GM18858 (cell line): ENCODE measurements at regions not wholly inside any gene's neighbourhood (a gene's known extent, or its start where the extent isn't known, plus 50 kb on each side); places are given as distances from the start of the nearest gene placed in this dataset.
"Not testable (repeated sequence)": the region's sequence is repeated elsewhere in the genome, so short reads cannot be mapped to it uniquely, and the experiment has no call there.

Experiments used
- ATAC-seq: cut with Tn5 transposase; IDR thresholded peaks from one replicate; pipeline ENCODE4 v1.9.1; 2021; ENCODE audit not compliant: unreplicated experiment

DNA sequence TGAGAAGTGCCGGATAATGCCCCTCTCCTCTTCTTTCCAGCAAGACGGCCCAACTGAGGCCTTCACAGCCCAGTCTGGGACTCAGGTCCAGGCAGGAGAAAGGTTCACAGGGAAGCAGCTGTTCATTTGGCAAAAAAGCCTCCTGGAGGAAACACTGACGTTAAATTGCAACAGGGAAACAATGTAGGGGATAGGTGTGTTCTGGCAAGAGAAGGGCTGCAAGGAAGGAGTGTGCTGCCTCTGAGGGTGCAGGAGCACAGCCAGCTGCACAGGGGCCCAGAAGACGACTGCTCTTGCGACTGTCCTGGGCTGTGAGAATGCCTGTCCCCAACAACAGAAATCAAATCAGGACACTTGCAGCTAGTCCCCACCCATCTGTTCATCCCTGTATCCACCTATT is 70.6 kb upstream of the PMEPA1 start:
- no peak for ATAC-seq

DNA sequence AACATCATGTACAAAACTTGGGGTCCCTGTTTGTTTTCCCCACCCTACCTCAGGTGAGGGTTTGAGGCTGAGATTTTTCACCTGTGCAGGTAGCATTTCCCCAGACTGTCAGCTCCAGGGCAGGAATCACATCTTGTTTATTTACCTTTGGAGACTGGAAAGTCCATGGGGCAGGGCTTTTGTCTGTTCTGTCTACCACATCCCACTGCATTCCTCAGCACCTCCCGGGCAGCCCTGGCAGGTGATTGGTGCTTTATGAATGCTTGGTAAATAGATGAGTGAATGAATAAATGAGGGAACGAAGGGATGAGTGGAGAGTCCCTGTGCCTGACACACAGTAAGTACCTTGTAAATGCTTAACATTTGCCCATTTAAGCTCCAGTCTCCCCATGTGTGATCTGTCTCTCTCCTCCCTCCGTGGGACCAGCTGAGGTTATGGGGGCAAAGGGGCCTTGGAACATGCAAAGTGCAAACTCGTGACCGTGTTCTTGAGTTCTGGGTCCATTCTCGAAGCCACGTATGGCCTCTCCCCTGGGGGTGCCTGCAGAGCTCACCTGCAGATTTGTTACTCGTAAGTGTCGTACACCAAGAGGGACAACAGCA is 69.7 kb upstream of the PMEPA1 start:
- ATAC-seq: no peak

DNA sequence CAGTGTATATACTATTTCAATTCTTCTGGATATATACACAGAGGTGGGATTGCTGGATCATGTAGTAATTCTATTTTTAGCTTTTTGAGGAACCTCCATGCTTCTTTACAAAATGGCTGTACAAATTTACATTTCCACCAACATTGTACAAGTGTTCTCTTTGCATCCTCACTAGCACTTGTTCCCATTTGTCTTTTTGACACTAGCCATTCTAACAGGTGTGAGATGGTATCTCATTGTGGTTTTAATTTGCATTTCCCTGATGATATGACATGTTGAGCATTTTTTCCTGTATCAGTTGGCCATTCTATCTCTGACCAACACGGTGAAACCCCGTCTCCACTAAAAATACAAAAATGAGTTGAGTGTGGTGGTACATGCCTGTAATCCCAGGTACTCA is 68.1 kb upstream of the PMEPA1 start:
- no peak for ATAC-seq

DNA sequence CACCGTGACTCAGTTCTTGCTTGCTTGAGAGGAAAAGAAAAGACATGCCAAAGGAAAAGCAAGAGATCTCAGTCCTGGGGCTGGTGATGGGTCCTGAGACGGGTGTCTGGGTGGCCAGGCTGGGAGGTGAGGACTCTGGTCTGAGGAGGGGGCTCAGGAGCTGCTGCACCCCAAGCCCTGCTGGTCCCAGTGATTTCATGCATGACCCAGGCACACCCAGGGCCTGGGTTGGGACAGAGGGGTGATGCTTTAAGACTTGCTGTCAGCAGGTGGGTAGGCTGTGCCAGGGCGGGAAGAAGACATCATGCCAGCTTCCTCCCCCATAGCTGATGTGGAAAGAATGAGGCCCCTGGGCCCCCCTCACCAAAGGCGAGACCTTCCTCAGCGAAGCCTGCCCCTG is 65.1 kb upstream of the PMEPA1 start:
- ATAC-seq: no peak

DNA sequence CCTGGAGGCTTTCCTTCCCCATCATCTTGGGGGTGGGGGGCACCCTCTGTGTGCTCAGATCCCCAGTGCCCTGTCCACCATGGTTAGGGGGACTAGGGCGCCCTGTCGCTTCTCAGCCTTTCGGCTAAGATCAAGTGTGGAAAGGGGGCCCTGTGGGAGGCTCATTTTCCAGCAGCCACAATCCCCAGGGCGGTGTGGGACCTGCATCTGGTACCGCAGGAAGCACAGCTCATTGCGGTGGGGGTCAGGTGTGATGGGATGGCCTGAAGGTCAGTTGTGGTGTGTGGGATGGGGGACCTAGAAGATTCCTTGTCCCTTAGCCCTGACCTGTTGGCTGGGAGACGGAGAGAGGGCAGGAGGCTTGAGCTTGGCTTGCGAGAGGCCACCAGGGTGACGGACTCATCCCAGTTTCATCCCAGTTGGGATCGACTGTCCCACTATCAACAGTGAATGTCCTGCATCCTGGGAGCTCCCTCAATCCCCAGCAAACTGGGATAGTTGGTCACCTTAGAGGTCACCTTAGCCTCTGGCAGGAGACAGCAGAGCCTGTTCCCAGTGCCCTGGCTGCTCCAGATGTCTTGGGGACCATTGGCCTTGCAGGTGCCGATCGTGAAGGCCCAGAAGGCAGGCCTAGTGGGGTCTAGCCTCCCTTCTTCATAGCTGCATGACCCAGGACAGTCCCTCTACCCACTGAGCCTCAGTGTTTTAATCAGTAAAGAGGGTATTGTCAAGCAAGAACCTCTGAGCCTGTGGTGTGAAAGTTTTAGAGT is 64.5 kb upstream of the PMEPA1 start:
- no peak for ATAC-seq

DNA sequence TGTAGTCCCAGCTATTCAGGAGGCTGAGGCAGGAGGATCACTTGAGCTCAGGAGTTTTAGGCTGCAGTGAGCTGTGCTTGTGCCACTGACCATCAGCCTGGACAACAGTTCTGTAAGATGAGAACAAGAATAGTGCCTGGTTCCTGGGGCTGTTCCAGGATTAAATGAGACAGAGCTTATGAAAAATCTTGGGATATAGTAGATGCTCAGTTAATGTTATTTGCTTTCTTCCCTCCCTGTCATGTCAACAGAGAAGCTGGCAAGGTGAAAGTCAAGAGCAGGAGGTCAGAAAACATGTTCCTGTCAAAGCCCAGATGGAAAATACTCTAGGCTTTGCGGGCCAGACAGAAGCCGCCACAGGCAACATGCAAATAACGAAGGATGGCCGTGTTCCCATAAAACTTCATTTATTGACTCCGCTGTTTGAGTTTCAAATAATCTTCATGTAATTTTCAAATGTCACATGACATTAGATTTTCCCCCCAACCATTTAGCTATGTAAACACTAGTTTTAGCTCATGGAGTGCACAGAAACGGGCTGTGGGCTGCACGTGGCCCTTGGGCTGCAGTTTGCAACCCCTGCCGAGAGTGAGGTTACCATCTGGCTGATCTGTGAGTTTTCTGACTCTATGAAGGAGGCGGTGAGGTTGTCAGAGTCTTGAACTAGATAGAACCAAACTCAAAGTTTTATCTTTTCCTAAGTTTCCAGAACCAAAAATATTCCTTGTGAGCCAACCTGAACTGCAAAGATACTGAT is 63.4 kb upstream of the PMEPA1 start:
- no peak for ATAC-seq

DNA sequence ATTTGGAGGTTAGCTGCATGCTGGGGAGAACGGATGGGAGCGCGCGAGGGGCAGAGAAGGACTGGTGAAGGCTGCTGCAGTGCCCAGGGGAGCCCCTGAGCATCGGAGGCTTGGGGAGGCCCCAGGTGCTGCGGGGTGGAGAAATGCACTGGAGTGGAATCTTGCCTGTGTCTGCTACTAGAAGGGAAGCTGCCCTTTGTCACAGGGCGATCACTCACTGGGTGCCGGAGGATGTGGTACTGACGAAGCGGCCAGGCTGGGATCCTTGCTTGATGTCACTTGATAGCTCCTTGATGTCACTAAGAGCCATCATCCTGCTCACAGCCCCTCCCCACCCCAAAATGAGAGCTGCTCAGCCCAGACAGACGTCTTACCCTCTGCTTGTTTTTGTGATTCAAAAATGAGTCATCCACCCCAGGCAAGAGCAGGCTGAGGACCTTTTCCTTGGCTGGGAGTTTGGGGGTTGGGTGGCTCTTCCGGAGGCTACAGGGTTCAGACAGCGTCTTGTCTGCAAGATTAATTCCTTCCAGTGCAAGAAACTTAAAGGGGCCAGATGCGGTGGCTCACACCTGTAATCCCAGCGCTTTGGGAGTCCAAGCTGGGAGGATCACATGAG is 62.6 kb upstream of the PMEPA1 start:
- no peak for ATAC-seq

DNA sequence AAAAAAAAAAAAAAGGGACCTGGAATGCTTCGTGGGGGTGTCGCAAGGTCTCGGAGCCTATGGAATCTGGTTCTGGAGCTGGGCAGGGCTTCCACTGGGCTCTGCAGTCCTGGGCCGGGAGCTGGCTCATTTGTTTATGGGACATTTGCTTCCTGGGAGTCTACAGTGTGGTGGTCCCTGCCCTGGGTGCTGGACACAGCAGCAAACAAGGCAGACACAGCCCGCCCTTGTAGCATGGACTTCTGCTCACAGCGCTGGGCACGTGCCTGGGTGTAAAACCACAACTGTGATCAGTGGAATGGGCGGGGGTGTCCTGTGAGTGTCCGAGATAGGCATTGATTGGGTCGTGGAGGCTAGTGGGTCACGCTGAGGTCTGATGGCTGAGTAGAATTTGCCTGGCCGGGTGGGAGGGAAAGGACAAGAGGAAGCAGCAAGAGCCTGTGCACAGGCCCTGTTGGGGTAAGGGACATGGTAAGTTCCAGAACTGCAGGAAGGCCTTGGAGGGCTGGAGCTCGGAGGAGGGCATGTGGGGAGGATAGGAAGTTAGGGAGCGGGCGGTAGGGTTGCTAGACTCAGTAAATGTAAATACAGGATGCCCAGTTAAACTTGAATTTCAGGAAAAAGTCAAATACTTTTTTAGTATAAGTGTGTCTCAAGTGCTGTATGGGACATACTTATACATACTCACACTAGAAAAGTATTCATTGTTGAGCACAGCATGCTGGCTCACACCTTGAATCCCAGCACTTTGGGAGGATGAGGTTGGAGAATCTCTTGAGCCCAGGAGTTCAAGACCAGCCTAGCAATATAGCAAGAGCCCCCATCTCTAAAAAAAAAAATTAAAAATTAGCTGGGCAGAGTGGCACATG is 61.3 kb upstream of the PMEPA1 start:
- no peak for ATAC-seq

DNA sequence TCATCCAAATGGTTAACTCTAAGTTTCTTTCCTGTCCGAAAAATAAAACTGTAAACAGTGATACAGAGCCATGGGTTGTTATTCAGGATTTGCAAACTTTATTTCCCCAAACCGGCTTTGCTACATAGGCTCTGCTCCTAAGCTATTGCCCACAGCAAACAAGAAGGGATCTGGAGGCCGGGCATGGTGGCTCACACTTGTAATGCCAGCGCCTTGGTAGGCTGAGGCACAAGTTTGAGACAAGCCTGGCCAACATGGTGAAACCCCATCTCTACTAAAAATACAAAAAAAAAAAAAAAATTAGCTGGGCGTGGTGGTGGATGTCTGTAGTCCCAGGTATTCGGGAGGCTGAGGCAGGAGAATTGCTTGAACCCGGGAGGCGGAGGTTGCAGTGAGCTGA is 60.6 kb upstream of the PMEPA1 start:
- ATAC-seq: not testable (repeated sequence)

DNA sequence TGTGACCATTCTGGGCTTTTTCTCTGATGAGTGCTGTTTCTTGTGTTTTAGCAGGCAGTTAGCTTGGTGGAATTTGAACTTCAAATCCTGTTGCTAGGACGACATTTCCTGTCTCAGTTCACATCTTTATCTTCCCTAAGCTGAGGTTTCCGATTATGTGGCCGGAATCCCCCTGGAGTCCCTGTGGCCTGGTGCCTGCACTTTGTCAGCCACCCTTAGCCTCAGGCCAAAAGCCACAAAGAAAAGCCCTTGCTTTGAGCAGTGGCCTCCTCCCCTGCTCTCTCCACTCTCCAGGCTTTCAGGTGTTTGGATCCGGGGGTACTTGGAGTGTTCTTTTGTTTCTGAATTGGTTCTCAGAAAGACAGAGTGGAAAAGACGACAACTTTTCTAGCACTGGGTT is 59.9 kb upstream of the PMEPA1 start:
- ATAC-seq: no peak

DNA sequence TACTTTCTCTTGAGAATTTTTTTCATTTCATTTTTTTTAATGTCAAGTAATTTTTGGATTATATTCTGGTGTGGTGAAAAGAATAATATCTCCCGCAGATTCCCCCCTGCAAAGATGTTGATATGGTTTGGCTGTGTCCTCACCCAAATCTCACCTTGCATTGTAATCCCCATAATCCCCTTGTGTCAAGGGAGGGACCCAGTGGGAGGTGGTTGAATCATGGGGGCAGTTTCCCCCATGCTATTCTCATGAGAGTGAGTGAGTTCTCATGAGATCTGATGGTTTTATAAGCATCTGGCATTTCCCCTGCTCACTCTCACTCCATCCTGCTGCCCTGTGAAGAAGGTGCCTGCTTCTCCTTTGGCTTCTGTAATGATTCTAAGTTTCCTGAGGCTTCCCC is 58.7 kb upstream of the PMEPA1 start:
- ATAC-seq: no peak

DNA sequence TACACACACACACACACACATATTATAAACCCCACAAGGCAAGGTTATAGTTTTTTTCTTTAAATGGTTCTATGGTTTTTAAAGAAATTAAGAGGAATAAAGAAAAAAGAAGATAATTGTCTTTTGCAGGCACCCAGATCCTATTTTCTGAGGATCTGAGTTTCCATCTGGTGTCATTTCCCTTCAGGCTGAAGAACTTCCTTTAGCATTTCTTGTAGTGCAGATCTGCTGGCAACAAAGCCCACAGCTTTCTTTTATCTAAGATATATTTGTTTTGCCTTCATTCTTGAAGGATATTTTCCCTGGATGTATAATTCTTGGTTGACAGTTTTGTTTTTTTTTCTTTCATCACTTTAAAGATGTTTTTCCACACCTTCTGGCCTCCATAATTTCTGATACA is 57.6 kb upstream of the PMEPA1 start:
- no peak for ATAC-seq

DNA sequence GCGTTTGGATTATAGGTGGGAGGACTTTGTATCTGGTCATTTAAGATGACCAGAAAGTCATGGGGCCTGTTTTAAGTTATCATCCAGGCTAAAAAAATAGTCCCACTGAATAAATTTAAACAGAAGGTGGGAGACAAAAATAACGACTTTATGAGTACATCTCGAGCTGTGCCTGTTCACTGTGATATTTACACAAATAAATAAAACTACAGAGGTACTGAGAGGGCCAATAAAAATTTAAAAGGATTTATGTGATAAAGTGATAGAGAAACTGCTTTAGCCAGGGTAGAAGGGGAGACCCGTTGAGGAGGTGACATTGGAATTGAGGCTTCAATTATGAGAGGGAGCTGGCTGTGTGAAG is 53.4 kb upstream of the PMEPA1 start:
- ATAC-seq: no peak

DNA sequence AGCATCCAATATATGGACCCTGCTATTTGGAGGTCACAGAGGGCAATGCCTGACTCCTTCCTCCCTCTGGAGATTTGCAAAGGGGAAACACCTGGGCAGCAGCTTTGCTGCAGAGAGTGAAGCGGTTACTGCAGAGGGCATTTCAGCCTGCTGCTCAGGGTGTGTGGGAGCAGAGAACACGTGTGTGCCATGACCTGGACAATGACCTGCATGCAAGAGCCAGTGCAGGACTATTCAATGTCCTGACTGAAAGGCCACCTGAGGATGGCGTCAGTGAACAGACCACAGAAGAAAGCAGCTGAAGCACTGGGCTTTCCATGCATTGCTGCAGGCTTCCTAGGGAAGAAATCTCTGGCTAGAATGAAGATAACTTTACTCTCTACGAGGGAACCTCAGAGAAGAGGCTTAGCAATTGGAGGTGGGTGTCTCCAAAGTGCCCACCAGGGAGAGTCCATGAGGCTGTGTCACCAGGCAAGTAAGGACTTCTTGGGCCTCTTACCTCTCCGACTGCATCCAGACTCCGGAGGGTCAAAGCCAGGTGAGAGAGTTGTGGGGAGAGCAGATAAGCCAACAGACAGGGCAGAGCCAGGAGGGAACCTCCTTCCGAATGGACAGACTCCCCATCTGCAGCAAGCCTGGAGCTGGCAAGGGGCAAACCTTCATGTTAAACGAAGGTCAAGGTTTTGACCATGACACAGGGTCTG is 52.9 kb upstream of the PMEPA1 start:
- no peak for ATAC-seq

DNA sequence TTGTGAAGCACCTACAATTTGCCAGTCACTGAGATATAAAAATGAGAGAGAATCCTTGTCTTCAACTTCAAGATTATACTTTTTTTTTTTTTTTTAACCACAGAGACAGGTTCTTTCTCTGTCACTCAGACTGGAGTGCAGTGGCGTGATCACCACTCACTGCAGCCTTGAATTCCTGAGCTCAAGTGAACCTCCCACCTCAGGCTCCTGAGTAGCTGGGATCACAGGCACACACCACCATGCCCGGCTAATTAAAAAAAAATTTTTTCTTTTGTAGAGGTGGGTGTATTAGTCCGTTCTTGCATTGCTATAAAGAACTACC is 51.6 kb upstream of the PMEPA1 start:
- ATAC-seq: no peak

DNA sequence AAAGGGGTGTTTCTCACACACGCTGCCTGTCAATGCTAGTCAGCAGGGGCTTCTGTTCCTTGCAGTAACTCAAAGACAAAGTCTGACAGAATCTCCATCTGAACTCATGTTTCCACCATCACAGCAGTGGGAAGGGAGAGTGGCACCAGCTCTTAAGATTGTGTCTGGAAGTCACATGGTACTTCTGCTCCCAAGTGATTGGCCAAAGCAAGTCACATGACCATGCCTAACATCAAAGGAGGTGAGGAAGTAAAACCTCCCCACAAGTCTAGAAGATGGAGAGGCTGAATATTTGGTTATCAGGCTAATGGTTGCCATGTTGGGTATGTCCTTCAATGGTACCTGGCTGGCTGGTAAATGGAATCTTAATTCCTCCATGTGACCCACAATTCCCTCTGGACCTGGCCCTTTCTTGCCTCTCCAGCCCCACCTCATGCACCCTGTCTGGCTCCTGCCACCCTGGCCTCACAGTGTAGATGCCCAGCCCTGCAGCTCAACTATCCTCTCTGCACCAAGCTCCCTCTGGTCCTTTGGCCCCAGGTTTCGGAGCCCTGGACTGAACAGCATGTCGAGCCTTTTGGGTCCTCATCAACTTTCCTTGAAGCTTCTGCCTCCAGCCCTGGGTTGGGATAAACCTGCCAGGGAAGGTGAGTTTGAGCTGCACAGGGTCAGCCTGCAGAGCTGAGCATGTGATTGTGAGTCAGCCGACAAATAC is 51.0 kb upstream of the PMEPA1 start:
- ATAC-seq: no peak

DNA sequence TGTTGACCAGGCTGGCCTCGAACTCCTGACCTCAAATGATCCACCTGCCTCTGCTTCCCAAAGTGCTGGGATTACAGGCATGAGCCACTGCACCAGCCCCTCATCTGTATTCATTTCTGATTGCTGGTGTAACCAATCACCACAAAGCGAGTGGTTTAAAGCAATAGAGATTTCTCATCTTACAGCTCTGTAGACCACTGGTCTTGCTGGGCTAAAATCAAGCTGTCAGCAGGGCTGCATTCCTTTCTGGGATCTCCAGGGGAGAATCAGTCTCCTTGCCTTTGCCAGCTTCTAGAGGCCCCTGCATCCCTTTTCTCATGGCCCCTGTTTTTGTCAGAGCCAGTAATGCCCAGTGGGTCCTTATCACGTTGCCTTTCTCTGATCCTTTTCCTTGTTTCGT is 49.9 kb upstream of the PMEPA1 start:
- no peak for ATAC-seq
